CD4-positive, alpha-beta T cell treated with Interleukin-21 for 1 hour (primary cell): ENCODE measurements at regions not wholly inside any gene's neighbourhood (a gene's known extent, or its start where the extent isn't known, plus 50 kb on each side); places are given as distances from the start of the nearest gene placed in this dataset.

Experiments used
- DNase-seq: peaks from one replicate; pipeline ENCODE4 v3.0.0-alpha.2; 2020

GRCh38 chr1:58430421-58431275 lies 115.9 kb downstream of the OMA1 start:
- DNase-seq, result no peak

GRCh38 chr1:58426918-58427317 lies 119.6 kb downstream of the OMA1 start:
- no peak for DNase-seq

GRCh38 chr1:58422436-58422835 lies 124.1 kb downstream of the OMA1 start:
- no peak for DNase-seq

GRCh38 chr1:58418283-58419228 lies 128.0 kb downstream of the OMA1 start:
- no peak for DNase-seq

- DNase-seq, result no peak
Observed at GRCh38 chr1:58412071-58412580, 134.4 kb downstream of the OMA1 start.

GRCh38 chr1:58409890-58410289 lies 136.6 kb downstream of the OMA1 start:
- DNase-seq, result no peak

- DNase-seq, result no peak
Observed at GRCh38 chr1:58409336-58409735, 137.2 kb downstream of the OMA1 start.

GRCh38 chr1:58406301-58407071 lies 140.0 kb downstream of the OMA1 start:
- no peak for DNase-seq

GRCh38 chr1:58405660-58406059 lies 140.9 kb downstream of the OMA1 start:
- DNase-seq, result no peak

GRCh38 chr1:58403894-58404293 lies 142.6 kb downstream of the OMA1 start:
- DNase-seq, result no peak

GRCh38 chr1:58402444-58402843 lies 144.1 kb downstream of the OMA1 start:
- DNase-seq, result no peak

- no peak for DNase-seq
Observed at GRCh38 chr1:58401991-58402390, 144.5 kb downstream of the OMA1 start.

GRCh38 chr1:58399176-58399575 lies 147.3 kb downstream of the OMA1 start:
- no peak for DNase-seq

GRCh38 chr1:58398714-58399113 lies 147.8 kb downstream of the OMA1 start:
- no peak for DNase-seq

- DNase-seq, result no peak
Observed at GRCh38 chr1:58397187-58397820, 149.2 kb downstream of the OMA1 start.

GRCh38 chr1:58396150-58396549 lies 150.4 kb downstream of the OMA1 start:
- no peak for DNase-seq

GRCh38 chr1:58395355-58395754 lies 151.2 kb downstream of the OMA1 start:
- DNase-seq, result no peak

GRCh38 chr1:58392083-58392482 lies 154.4 kb downstream of the OMA1 start:
- peak; percentile 7 for DNase-seq

- DNase-seq, result no peak
Observed at GRCh38 chr1:58391514-58391913, 155.0 kb downstream of the OMA1 start.

- DNase-seq, result no peak
Observed at GRCh38 chr1:58391056-58391455, 155.5 kb downstream of the OMA1 start.

- no peak for DNase-seq
Observed at GRCh38 chr1:58390091-58390490, 156.4 kb downstream of the OMA1 start.

GRCh38 chr1:58380345-58380744 lies 166.2 kb downstream of the OMA1 start:
- DNase-seq, result no peak
